OCI-LY7 (cell line): ENCODE measurements at regions not wholly inside any gene's neighbourhood (a gene's known extent, or its start where the extent isn't known, plus 50 kb on each side); places are given as distances from the start of the nearest gene placed in this dataset.

ENCODE experiments used
- BruUV-seq: library from RNA; stranded (reverse); fragments of 400-500 nt; replicated peaks from 2 replicates; lab custom pipeline; 2021; lab: Mats Ljungman, UMichigan
- CTCF ChIA-PET: fragments of 300-600 bp; sonication (Branson Sonifier 250); formaldehyde crosslinking; loops from one replicate; lab custom pipeline; 2022; ENCODE audit warnings: antibody characterized with exemption; ENCODE audit not compliant: unreplicated experiment; lab: Charles Lee
- POLR2A ChIA-PET: fragments of 300-600 bp; sonication (Branson Sonifier 250); formaldehyde crosslinking; loops from one replicate; lab custom pipeline; 2022; ENCODE audit warnings: antibody characterized with exemption; lab: Charles Lee
- DNase-seq: peaks from one replicate; pipeline ENCODE4 v3.0.0-alpha.2; 2015; ENCODE audit warnings: low spot score
- H2AFZ ChIP-seq: fragments of 200-600 bp; sonication (generic), shearing (Covaris generic); 2 replicates; pipeline ENCODE4 v1.6.1; 2014; ENCODE audit warnings: mild to moderate bottlenecking, antibody characterized with exemption, low read length, moderate library complexity
- H3K27ac ChIP-seq: fragments of 200-600 bp; sonication (generic); 2 replicates; pipeline ENCODE4 v1.5.1; 2014; ENCODE audit warnings: mixed run types, low read depth, mild to moderate bottlenecking, moderate library complexity, low read length, inconsistent platforms; ENCODE audit not compliant: poor library complexity, severe bottlenecking
- H3K36me3 ChIP-seq: fragments of 200-600 bp; sonication (generic); 2 replicates; pipeline ENCODE4 v1.6.1; 2014; ENCODE audit warnings: mild to moderate bottlenecking, antibody characterized with exemption, low read length, moderate library complexity, mixed read lengths; ENCODE audit not compliant: insufficient read depth
- H3K4me1 ChIP-seq: fragments of 200-600 bp; sonication (generic); 2 replicates; pipeline ENCODE4 v1.5.1; 2014; ENCODE audit warnings: mild to moderate bottlenecking, low read length; ENCODE audit not compliant: insufficient read depth, poor library complexity, severe bottlenecking
- H3K4me2 ChIP-seq: fragments of 200-600 bp; sonication (generic); 2 replicates; pipeline ENCODE4 v1.6.1; 2014; ENCODE audit warnings: mild to moderate bottlenecking, low read length
- H3K4me3 ChIP-seq: fragments of 200-600 bp; sonication (generic); 2 replicates; pipeline ENCODE4 v1.5.1; 2014; ENCODE audit warnings: mild to moderate bottlenecking, low read depth, low read length; ENCODE audit not compliant: poor library complexity, severe bottlenecking
- H3K79me2 ChIP-seq: fragments of 200-600 bp; sonication (generic); 2 replicates; pipeline ENCODE4 v1.6.1; 2016; ENCODE audit warnings: low read depth, mild to moderate bottlenecking, low read length, moderate library complexity, mixed read lengths; ENCODE audit not compliant: insufficient read depth
- H3K9me2 ChIP-seq: fragments of 200-600 bp; sonication (generic); 2 replicates; pipeline ENCODE4 v1.6.1; 2016; ENCODE audit warnings: mild to moderate bottlenecking, low read length, mixed read lengths; ENCODE audit not compliant: insufficient read depth
- H3K9me3 ChIP-seq: fragments of 200-600 bp; sonication (generic); 2 replicates; pipeline ENCODE4 v1.6.1; 2014; ENCODE audit warnings: mild to moderate bottlenecking, mixed run types, low read length, mixed read lengths
- H4K20me1 ChIP-seq: fragments of 200-600 bp; sonication (generic); 2 replicates; pipeline ENCODE4 v1.6.1; 2014; ENCODE audit warnings: mild to moderate bottlenecking, antibody characterized with exemption, low read length, moderate library complexity, mixed read lengths; ENCODE audit not compliant: insufficient read depth
- CTCF ChIP-seq: fragments of 200-600 bp; sonication (generic); conservative IDR thresholded peaks from 2 replicates; pipeline ENCODE4 v1.5.1; 2014; ENCODE audit warnings: mild to moderate bottlenecking, antibody characterized with exemption, low read length, moderate library complexity, mixed read lengths
- EZH2phosphoT487 ChIP-seq: fragments of 200-600 bp; sonication (generic); IDR thresholded peaks from 2 replicates; pipeline ENCODE4 v1.6.1; 2018; ENCODE audit warnings: low read depth, borderline replicate concordance, mild to moderate bottlenecking, mixed run types, antibody characterized with exemption, low read length, moderate library complexity, mixed read lengths
- intact Hi-C: fragments of 100-400 bp; cut with micrococcal nuclease; formaldehyde crosslinking; loops from one replicate; pipeline ENCODE4 v1.10.0; 2022; ENCODE audit not compliant: unreplicated experiment

GRCh38 chr2:103896182-103896581, 957.7 kb upstream of the POU3F3 start:
- ChIA-PET CTCF (no interaction called here), POLR2A (no interaction called here)
- Histone ChIP-seq H3K36me3 (no peaks in the 10 kb centered on the region), H3K9me3 (no peaks in the 10 kb centered on the region), H3K27ac (no peak overlapping the region), H3K4me1 (no peaks in the 10 kb centered on the region), H3K9me2 (no peaks in the 10 kb centered on the region), H4K20me1 (no peaks in the 10 kb centered on the region), H3K79me2 (no peaks in the 10 kb centered on the region), H2AFZ (no peak overlapping the region), H3K4me3 (no peak overlapping the region), H3K4me2 (no peak overlapping the region)
- intact Hi-C loops, result no loop called here
- TF ChIP-seq EZH2phosphoT487, result no peak
- TF ChIP-seq CTCF, result no peak
- no peak for DNase-seq
- BruUV-seq, result no TSS peak

GRCh38 chr2:103898561-103898960, 955.4 kb upstream of the POU3F3 start:
- no peak overlapping the region for H3K4me3 ChIP-seq
- H4K20me1 ChIP-seq, result no peaks in the 10 kb centered on the region
- no peak overlapping the region for H3K4me2 ChIP-seq
- no peaks in the 10 kb centered on the region for H3K79me2 ChIP-seq
- intact Hi-C loops, result no loop called here
- DNase-seq, result no peak
- H3K9me2 ChIP-seq, result no peaks in the 10 kb centered on the region
- no peaks in the 10 kb centered on the region for H3K9me3 ChIP-seq
- H3K4me1 ChIP-seq, result no peaks in the 10 kb centered on the region
- TF ChIP-seq CTCF (no peak), EZH2phosphoT487 (no peak)
- no peak overlapping the region for H2AFZ ChIP-seq
- BruUV-seq, result no TSS peak
- ChIA-PET CTCF (no interaction called here), POLR2A (no interaction called here)
- H3K36me3 ChIP-seq, result no peaks in the 10 kb centered on the region
- no peak overlapping the region for H3K27ac ChIP-seq

- H4K20me1 ChIP-seq, result no peaks in the 10 kb centered on the region
- TF ChIP-seq EZH2phosphoT487, result no peak
- TF ChIP-seq CTCF, result no peak
- H3K9me3 ChIP-seq, result no peaks in the 10 kb centered on the region
- no peak overlapping the region for H3K27ac ChIP-seq
- no peaks in the 10 kb centered on the region for H3K4me1 ChIP-seq
- no peak overlapping the region for H3K4me3 ChIP-seq
- ChIA-PET CTCF (no interaction called here), POLR2A (no interaction called here)
- H3K9me2 ChIP-seq, result no peaks in the 10 kb centered on the region
- H3K4me2 ChIP-seq, result no peak overlapping the region
- no peaks in the 10 kb centered on the region for H3K36me3 ChIP-seq
- intact Hi-C loops, result no loop called here
- H2AFZ ChIP-seq, result no peak overlapping the region
- BruUV-seq, result no TSS peak
- no peak for DNase-seq
- no peaks in the 10 kb centered on the region for H3K79me2 ChIP-seq
These were observed 951.6 kb upstream of the POU3F3 start for GRCh38 chr2:103902347-103902746.
